Stimulated activated CD8-positive, alpha-beta memory T cell treated with anti-CD3 and anti-CD28 coated beads, Interleukin-15, amount 100 ng/mL, for 48 hours (primary cell): ENCODE measurements at regions not wholly inside any gene's neighbourhood (a gene's known extent, or its start where the extent isn't known, plus 50 kb on each side); places are given as distances from the start of the nearest gene placed in this dataset.

ENCODE experiments used
- DNase-seq, 2 donors: peaks; one replicate each; pipeline ENCODE4 v3.0.0-alpha.2; 2020; ENCODE audit warnings: low read depth in 2 of 2

DNA sequence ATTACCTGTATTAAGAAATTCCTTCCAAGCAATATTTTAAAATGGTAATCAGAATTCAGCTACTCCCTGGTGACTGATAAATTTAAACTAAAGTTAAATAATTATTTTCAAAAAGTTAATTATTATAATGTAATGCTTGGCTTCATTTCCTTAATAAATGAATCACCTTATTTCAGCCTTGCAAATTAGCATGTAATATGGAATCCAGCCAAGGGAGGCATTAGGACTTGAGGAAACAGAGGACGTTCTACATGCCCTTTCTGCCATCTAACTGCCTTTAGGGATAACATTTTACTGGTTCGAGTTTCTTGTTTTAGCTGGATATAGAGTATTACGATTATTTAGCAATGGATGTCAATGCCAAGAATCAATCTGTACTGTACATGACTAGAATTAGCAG, 636.3 kb downstream of the TSN start:
- no peak for DNase-seq

DNA sequence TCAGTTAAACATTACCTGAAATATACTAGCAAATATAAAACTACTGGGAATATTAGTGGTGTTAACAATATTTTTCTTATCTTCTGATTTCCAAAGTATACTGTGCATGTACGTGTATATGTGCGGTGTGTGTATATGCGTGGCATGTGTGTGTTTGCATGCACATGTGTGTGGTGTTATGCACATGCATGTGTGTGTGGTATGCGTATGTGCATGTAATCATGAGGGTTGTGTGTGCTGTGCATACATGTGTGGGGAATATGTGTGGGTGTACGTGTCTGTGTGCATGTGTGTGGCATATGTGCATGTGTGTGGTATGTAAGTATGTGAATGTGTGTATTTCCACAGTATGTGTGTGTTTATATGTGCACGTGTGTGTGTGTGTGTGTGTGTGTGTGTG, 640.2 kb downstream of the TSN start:
- DNase-seq, result no peak

DNA sequence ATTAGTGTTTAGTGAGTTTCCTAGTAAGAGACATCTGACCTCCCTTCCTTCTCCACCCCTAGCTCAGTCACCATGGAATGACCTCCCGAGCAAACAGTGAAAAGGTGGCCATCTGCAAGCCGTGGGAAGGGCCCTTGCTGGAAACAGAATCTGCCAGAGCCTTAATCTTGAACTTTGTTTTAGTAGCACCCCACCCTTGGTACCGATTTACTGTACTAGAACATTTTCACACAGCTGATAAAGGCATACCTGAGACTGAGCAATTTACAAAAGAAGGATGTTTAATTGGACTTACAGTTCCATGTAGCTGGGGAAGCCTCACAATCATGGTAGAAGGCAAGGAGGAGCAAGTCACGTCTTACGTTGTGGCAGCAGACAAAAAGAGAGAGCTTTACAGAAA, 655.8 kb downstream of the TSN start:
- DNase-seq, result no peak

DNA sequence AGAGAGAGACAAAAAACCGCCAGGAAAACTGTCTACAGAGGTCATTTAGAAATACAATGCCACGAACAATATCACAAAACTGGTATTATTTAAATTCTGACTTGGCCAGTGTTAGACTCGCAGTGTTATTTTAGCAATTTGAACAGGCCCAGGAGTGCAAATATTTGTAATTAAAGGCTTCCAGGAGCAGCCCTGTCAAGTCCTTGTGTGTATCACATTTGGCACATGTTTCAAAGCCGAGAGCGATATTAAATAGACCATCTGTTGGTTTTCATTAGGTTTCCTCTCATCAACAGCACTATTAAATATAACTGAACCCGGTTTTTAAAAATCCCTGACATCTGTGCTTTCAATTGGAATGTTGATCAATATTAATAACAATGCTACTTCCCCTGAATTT, 656.9 kb downstream of the TSN start:
- no peak for DNase-seq

DNA sequence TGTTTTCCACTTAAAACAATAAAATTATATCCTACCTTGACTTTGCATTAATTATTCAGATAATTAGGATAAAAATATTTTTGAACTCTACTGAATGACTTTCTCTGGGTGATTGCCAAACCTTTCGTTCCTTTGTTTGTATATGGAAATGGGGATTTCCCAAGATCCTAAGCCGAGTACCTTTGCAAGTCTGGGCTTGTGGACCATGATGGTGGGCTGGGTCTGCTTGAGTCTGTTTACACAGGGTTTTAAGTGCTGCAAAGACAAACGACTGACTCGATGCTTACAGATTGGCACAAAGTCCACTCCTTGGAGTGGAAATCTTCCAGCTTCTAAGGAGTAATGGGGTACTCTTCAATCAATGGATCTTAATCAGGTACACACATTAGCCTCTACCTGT, 659.5 kb downstream of the TSN start:
- DNase-seq, result no peak

DNA sequence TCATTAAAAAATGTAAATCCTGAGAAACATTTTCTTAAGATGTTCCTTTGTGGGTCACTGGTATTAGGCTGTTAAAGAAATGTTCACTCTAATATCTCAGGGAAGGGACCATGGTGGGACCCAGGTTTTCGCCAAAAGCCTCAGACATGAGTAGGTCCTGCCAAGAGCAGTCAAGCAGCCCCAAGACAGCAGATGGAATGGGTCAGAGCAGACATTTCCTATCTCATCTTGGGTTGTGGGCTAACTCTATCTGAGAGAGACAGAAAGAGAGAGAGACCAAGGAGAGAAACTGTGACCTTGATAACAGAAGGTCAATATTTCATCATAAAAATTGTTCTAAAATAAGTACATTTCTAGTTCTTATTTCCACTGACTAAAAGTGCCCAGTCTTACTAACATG, 661.7 kb downstream of the TSN start:
- no peak for DNase-seq

DNA sequence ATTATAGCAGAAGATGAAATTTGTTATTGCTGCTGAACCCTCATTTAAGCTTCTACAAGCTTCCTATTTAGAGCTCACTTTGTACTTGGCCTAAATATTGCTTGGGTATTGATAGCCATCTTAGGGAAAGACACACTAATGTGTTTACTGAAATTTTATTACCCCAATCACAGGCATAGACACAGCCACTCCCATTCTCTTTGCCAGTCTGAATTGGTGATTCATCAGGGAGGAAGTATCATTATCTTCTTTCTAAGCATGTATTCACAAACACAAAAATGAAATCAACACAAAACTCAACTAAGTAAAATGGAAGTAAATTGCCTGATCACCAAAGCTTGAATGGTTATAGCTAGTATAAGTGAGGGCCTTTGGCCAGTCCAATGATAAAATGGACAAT, 666.3 kb downstream of the TSN start:
- DNase-seq, result no peak

DNA sequence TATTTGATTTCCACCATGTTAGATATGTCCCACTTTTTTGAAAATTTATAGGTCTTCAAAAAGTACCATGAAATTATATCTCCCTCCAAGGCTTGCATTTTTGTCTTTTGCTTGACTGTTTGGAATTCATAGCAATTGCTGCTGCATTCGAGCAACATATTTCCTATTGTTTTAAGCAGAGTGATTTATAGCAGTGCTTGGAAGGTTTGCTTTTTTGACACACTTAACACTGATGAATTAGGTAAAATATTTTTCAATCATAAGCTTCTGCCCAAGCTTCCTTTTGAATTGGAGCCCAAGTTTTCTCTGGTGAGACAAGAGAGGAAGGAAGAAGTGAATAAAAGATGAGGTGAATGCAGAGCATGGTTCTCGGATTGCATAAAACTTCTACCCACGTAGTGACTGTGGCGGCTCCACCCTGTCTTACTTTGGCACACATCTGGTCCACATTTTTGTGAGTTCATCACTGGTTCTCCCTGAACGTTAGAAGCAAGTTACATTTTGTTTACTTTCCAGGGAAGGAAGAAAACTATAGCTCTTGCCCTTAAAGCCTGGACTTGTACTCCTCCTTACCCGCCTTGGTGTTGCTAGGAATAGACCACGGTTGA, 667.0 kb downstream of the TSN start:
- no peak for DNase-seq

DNA sequence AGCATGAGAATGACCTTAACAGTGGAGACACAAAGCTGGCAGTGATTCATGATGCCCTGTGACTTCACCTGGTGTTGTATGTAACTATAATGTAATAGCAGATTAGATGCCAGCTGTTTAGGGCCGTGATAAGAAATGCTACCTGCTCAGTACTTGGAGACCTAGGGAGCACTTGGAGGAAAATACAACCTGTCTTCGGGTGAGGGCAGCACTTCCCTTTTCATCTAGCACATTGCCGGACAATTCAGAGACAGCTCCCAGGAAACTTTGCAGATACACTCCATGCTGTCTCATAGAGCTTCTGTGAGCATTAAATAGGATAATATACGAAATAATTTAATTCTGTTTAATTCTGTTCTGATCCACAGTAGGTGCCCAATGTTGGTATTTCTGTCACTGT, 668.5 kb downstream of the TSN start:
- DNase-seq, result no peak

DNA sequence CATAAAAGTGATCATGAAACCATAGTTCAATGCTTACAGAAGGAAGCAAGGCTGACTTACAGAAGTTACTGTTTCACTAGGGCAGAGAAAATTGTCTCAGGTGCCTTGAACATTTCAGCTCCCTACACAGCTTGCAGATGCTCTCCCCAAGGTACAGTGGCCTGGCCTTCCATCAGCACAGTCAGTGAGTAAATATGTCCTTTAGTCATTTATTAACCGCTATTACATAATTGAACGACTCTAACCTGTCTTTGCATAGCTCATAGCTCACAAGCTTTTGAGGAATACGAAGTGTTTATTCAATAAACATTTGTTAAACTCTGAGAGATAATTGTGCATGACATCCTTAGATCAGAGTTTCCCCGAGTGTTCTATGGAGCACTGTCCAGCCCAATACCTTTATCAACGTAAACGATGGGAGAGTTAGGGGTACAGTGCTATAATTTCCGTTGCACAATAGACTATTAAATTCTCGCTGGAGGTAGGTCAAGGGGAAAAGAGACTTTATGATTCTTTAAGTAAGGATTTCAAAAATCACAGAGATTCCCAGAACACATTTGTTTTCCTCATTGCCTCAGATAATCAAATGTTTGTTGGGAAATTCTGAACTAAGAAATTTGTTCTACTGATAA, 677.8 kb downstream of the TSN start:
- no peak for DNase-seq

DNA sequence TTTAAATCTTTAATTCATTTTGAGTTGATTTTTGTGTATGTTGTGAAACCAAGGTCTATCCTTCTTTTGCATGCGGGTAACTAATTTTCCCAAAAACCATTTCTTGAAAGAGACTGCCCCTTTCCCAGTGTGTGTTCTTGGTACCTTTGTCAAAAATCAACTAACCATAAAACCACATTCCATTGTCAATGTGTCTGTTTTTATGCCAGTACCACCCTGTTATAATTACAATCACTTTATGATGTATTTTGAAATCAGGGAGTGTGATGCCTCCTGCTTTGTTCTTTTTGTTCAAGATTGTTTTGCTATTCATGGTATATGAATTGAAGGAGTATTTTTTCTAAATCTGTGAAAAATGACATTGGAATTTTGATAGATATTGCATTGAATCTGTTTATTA, 689.6 kb downstream of the TSN start:
- no peak for DNase-seq

DNA sequence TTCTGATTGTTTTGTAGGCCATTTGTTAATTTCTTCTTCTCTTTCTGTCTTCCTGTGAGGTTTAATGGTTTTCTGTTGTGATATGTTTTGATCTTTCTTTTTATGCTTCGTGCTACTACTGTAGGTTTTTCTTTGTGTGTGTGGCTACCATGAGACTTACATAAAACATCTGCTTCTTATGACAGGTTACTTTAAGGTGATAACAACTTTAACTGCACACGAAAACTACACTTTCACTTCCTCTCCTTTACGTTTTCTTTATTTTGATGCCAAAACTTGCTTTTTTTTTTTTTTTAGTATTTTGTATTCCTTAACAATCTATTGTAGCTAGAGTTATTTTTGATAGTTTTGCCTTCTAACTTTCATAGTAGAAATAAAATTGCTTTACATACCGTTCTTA, 691.3 kb downstream of the TSN start:
- DNase-seq, result no peak

DNA sequence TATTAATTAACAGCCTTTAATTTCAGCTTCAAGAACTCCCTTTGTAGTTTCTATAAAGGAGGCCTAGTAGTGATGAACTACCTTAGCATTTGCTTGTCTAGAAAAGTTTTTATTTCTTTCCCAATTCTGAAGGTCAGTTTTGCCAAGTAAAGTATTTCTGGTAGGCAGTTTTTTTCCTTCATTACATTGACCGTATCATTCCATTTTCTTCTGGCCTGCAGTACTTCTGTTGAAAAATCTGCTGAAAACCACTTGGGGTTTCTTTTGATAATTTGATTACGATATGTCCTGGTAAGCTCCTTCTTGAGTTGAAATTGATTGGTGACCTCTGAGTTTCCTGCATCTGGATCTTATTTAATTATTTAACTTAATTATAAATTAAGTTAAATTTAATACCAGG, 691.8 kb downstream of the TSN start:
- no peak for DNase-seq

DNA sequence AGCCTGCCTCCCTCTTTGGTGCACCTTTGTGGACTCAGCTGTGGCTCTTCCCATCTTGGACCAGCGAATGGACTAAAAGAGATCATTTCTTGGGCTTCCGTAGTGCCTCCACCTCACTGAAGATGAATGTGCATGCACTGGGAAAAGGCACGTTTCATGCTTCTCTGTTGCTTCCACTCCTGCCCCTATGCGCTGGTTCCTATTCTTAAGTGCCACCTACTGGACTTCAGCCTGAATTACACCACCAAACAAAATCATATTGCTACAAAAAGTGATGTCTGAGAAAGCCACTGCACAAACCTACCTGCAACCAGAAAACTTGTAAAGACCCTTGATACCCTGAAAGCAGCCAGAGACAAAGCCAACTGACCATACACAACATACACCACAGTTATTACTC, 695.6 kb downstream of the TSN start:
- no peak for DNase-seq

DNA sequence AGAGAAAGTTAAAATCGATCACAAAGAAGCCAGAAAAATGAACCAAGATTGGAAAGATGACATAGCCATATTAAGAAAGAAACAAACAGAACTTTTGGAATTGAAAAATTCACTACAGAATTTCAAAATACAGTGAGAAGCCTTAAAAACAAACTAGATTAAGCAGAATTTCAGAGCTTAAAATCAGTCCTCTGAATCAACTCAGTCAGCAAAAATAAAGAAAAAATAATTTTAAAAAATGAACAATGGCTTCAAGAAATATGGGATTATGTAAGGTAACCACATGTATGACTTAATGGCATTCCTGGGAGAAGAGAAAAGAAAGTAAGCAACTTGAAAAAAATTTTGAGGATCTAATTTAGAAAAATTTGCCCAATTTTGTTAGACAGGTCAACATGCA, 696.2 kb downstream of the TSN start:
- DNase-seq, result no peak

DNA sequence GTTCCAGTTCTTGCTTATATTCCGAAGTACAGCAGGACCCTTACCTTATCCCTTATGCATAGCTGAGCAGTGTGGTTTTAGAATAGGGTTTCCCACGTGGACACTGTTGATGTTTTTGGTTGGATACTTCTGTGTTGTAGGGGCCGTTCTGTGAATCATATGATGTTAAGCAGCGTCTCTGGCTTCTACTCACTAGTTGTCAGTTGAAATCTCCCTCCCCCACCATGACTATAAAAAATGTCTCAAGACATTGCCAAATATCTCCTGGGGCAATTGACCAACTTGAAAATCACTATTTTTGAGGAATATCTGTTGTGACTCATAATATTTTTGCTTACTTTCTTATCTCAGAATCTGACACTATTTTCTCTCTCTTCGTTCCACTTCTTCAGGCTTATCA, 713.7 kb downstream of the TSN start:
- DNase-seq, result no peak

DNA sequence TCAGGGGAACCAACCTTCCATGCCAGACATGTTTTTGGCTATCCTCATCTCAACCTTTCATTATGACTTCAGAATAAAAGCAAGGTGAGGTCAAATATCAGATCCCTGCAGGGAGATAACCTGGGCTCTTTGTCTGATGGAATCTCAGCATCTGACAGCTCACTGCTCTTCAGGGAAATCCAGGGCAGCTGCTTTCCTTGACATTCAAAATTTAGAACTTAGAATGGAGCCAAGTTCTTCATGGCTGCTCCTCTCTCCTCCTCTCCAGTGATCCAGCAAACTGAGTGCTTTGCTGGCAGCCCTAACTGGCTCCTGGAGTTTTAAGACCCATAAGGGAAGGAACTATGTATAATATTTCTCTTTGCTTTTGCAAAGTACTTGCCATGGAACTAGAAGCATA, 716.3 kb downstream of the TSN start:
- DNase-seq, result no peak

DNA sequence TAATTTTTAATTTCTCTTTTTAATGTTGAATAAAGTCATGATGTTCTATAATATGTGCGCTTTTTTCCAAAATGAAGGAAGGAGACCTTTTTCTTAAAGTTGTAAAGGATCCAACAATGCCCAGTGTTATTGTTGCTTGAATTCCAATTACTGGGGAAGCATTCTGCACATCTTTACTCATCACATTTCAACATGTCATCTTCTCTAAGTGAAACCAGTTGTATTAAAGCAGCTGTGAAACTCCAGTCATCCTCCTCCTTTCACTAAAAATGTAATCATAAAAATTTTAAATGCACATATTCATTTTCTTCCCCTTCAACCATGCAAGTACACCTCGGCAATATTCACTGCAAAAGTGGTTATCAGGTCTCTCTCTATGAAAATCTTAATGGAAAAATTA, 722.7 kb downstream of the TSN start:
- no peak for DNase-seq

DNA sequence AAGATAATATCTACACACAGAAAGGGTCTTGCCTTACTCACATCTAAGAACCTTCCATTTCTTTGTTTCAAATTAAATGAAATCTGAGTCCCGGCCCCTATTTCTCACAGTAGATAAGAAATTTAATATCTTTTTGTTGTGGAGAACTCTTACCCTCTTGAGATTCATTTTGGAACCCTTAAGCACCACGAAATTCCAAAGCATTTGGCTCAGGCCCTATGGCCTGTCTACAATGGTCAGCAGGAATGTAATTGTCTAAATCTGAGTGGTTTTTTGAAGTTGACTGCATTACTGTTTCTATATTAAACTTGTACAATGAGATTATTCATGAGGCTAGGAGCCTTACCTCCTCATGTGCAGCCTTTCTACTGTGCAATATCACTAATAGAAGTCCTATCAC, 723.3 kb downstream of the TSN start:
- no peak for DNase-seq

DNA sequence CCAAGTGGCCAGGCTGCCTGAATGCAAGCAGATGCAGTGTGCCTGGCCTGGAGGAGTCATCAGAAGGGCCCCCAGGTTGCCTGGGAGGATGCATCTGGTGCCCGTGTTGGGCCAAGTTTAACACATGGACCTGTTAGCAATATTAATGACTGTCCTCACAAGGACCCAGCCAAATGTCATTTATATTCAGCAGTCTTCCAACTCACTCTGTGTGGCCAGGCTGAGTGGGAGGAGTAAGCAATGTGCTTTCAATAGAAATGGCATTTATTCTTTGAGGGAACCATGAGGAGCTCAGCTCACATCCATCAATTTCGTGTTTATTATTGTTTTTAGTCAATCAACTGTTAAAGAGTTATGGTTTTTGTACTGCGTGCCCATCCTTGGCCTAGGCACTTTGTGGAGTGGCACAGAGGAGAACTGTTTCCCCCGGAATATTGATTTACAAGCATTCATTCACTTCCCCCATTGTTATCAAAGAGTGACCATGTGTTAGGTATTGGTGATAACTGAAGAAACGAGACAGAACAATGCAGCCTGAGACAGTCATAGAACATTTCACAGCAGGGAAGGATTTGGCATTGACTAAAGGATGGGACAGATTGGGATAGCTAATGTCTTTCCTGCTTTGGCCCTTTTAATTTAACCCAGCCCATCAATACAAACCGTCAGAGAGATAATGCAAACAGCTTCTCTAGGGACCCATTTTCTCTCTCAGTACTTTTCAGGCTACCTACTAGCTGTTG, 725.2 kb downstream of the TSN start:
- DNase-seq, result no peak

DNA sequence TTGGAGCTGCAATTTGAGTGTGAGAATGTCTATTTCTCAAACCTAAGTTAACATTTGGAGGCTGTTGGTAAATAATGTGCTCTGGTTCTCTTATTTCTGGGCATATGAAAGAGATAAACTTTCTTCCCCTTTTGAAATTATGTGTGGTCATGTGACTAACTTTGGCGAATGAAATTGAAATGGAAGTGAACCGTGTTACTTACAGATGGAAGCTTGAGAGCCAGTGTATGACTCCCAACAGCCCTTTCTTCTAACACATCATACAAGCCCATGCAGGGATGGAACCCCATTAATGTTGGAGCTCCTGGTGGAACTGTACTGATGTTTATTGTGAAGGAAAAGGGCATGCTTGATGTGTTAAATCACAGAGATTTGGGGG, 725.8 kb downstream of the TSN start:
- DNase-seq, result no peak

DNA sequence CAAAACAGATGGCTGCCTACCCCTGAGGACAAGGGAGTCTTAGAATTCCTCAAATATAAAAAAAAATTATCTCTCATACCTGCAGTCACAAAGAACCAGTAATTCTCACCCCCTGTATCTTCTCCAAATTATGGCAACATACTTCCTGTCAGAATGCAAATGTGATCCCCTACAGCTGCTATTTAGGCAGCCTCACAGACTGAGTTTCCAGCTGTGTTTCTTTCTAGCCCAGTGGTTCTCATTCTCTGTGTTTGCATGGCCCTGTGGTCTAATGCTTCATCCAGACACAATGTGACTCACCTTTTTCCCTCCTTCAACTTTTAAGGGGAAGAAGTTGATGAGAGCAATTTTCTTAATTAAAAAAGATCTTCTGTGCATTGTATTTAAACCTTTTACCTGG, 726.3 kb downstream of the TSN start:
- no peak for DNase-seq

DNA sequence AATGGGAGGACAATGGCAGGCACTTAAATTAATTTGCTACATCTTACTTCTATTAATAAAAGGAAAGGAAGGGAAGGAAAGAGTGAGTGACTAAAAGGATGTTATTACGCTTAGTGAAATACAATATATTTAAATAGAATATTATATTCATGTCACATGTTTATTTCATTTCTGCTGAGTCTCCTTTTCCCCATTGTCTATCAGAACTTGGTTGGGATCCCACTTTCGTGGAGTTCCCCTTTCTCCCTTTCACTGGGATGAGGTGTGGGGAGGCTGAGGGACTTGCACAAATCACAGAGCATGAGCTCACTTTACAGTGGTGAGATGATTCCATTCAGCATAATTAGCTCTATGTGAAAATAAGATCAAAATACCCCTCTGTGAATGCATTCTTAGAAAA, 730.6 kb downstream of the TSN start:
- DNase-seq, result no peak
